ENCODE measurements at regions not wholly inside any gene's neighbourhood (a gene's known extent, or its start where the extent isn't known, plus 50 kb on each side); places are given as distances from the start of the nearest gene placed in this dataset.

- Mint-ChIP-seq H3K4me1 (ENCODE audit: low read depth, unreplicated experiment) (no peaks in the 10 kb centered on the region), H3K36me3 (ENCODE audit: insufficient read depth, unreplicated experiment) (no peaks in the 10 kb centered on the region), H3K4me3 (ENCODE audit: low read depth, unreplicated experiment) (no peak overlapping the region), H3K27me3 (ENCODE audit: unreplicated experiment) (no peaks in the 10 kb centered on the region), H3K27ac (ENCODE audit: unreplicated experiment) (no peak overlapping the region), H3K9me3 (ENCODE audit: low read depth, unreplicated experiment) (peaks cover 4% of the 10 kb centered on the region)
- no TSS peak for BruUV-seq (replicated peaks)
- CTCF ChIA-PET: no interaction called here
- no peak for TF ChIP-seq CTCF (IDR thresholded peaks at IDR 0.05; ENCODE audit: unreplicated experiment)
- intact Hi-C loops (cut with micrococcal nuclease; ENCODE audit: unreplicated experiment): no loop called here
- DNase-seq: no peak
These were observed 110.6 kb upstream of the ACVR1 start for GRCh38 chr2:157986761-157987160.

GRCh38 chr2:157984866-157985265, 108.7 kb upstream of the ACVR1 start:
- Mint-ChIP-seq H3K4me1 (ENCODE audit: low read depth, unreplicated experiment) (no peaks in the 10 kb centered on the region), H3K27me3 (ENCODE audit: unreplicated experiment) (no peaks in the 10 kb centered on the region), H3K4me3 (ENCODE audit: low read depth, unreplicated experiment) (no peak overlapping the region), H3K27ac (ENCODE audit: unreplicated experiment) (no peak overlapping the region), H3K36me3 (ENCODE audit: insufficient read depth, unreplicated experiment) (no peaks in the 10 kb centered on the region), H3K9me3 (ENCODE audit: low read depth, unreplicated experiment) (peaks cover 4% of the 10 kb centered on the region)
- TF ChIP-seq CTCF (IDR thresholded peaks at IDR 0.05; ENCODE audit: unreplicated experiment): no peak
- BruUV-seq (replicated peaks): no TSS peak
- intact Hi-C loops (cut with micrococcal nuclease; ENCODE audit: unreplicated experiment): no loop called here
- DNase-seq: no peak
- CTCF ChIA-PET: no interaction called here

- Mint-ChIP-seq H3K27ac (ENCODE audit: unreplicated experiment) (no peak overlapping the region), H3K4me3 (ENCODE audit: low read depth, unreplicated experiment) (no peak overlapping the region), H3K36me3 (ENCODE audit: insufficient read depth, unreplicated experiment) (no peaks in the 10 kb centered on the region), H3K9me3 (ENCODE audit: low read depth, unreplicated experiment) (peaks cover 6% of the 10 kb centered on the region), H3K27me3 (ENCODE audit: unreplicated experiment) (no peaks in the 10 kb centered on the region), H3K4me1 (ENCODE audit: low read depth, unreplicated experiment) (no peaks in the 10 kb centered on the region)
- no peak for TF ChIP-seq CTCF (IDR thresholded peaks at IDR 0.05; ENCODE audit: unreplicated experiment)
- no TSS peak for BruUV-seq (replicated peaks)
- CTCF ChIA-PET: no interaction called here
- DNase-seq: no peak
- intact Hi-C loops (cut with micrococcal nuclease; ENCODE audit: unreplicated experiment): no loop called here
These were observed 103.9 kb upstream of the ACVR1 start for GRCh38 chr2:157980020-157980419.

GRCh38 chr2:157971702-157972101, 95.6 kb upstream of the ACVR1 start:
- intact Hi-C loops (cut with micrococcal nuclease; ENCODE audit: unreplicated experiment): no loop called here
- no TSS peak for BruUV-seq (replicated peaks)
- Mint-ChIP-seq H3K4me3 (ENCODE audit: low read depth, unreplicated experiment) (no peak overlapping the region), H3K36me3 (ENCODE audit: insufficient read depth, unreplicated experiment) (no peaks in the 10 kb centered on the region), H3K9me3 (ENCODE audit: low read depth, unreplicated experiment) (peaks cover 2% of the 10 kb centered on the region), H3K4me1 (ENCODE audit: low read depth, unreplicated experiment) (peaks cover 11% of the 10 kb centered on the region), H3K27me3 (ENCODE audit: unreplicated experiment) (no peaks in the 10 kb centered on the region), H3K27ac (ENCODE audit: unreplicated experiment) (no peak overlapping the region)
- no peak for TF ChIP-seq CTCF (IDR thresholded peaks at IDR 0.05; ENCODE audit: unreplicated experiment)
- CTCF ChIA-PET: no interaction called here
- DNase-seq: peak; percentile 12

- Mint-ChIP-seq H3K4me1 (ENCODE audit: low read depth, unreplicated experiment) (peaks cover 11% of the 10 kb centered on the region), H3K9me3 (ENCODE audit: low read depth, unreplicated experiment) (peaks cover 2% of the 10 kb centered on the region), H3K4me3 (ENCODE audit: low read depth, unreplicated experiment) (no peak overlapping the region), H3K36me3 (ENCODE audit: insufficient read depth, unreplicated experiment) (no peaks in the 10 kb centered on the region), H3K27me3 (ENCODE audit: unreplicated experiment) (no peaks in the 10 kb centered on the region), H3K27ac (ENCODE audit: unreplicated experiment) (no peak overlapping the region)
- no TSS peak for BruUV-seq (replicated peaks)
- TF ChIP-seq CTCF (IDR thresholded peaks at IDR 0.05; ENCODE audit: unreplicated experiment): no peak
- intact Hi-C loops (cut with micrococcal nuclease; ENCODE audit: unreplicated experiment): no loop called here
- no peak for DNase-seq
- CTCF ChIA-PET: no interaction called here
These were observed 91.7 kb upstream of the ACVR1 start for GRCh38 chr2:157967856-157968255.
